Panc1 (cell line): ENCODE measurements at regions not wholly inside any gene's neighbourhood (a gene's known extent, or its start where the extent isn't known, plus 50 kb on each side); places are given as distances from the start of the nearest gene placed in this dataset.

Experiments
- ATAC-seq: fragments of 200-7000 bp; cut with Tn5 transposase; 2 replicates; pipeline ENCODE4 v1.9.1; 2020; ENCODE audit warnings: mild to moderate bottlenecking, moderate library complexity
- BruUV-seq: library from RNA; stranded (reverse); fragments of 400-500 nt; replicated peaks from 2 replicates; lab custom pipeline; 2021; lab: Mats Ljungman, UMichigan
- CTCF ChIA-PET: fragments of 300-600 bp; sonication (Branson Sonifier 250); formaldehyde crosslinking; loops from one replicate; lab custom pipeline; 2022; ENCODE audit warnings: antibody characterized with exemption; lab: Charles Lee
- POLR2A ChIA-PET: fragments of 300-600 bp; sonication (Branson Sonifier 250); formaldehyde crosslinking; loops from one replicate; lab custom pipeline; 2022; ENCODE audit warnings: antibody characterized with exemption; lab: Charles Lee
- DNase-seq: peaks from one replicate; pipeline ENCODE4 v3.0.0-alpha.2; 2010; ENCODE audit warnings: low read depth, low spot score
- H3K27ac ChIP-seq: 2 replicates; pipeline ENCODE4 v1.5.1; 2011; ENCODE audit warnings: mild to moderate bottlenecking, low read length, inconsistent platforms
- H3K27me3 ChIP-seq: fragments of 200-500 bp; sonication (Bioruptor generic); 2 replicates; pipeline ENCODE4 v1.6.0; 2014; ENCODE audit warnings: low read length, inconsistent platforms; ENCODE audit not compliant: control insufficient read depth, insufficient read depth
- H3K36me3 ChIP-seq: fragments of 200-500 bp; sonication (Bioruptor generic); 2 replicates; pipeline ENCODE4 v1.5.1; 2014; ENCODE audit warnings: inconsistent platforms, mild to moderate bottlenecking, low read length, moderate library complexity; ENCODE audit not compliant: control insufficient read depth, insufficient read depth
- H3K4me1 ChIP-seq: 2 replicates; pipeline ENCODE4 v1.5.1; 2011; ENCODE audit warnings: inconsistent platforms, mild to moderate bottlenecking, low read length, moderate library complexity; ENCODE audit not compliant: control insufficient read depth, insufficient read depth
- H3K4me3 ChIP-seq, 2 experiments: 2 replicates each; pipeline ENCODE4 v1.5.1; 2011 to 2012; ENCODE audit warnings: low read depth in 2 of 2, low read length in 2 of 2, mild to moderate bottlenecking in 2 of 2, inconsistent platforms in 1 of 2, moderate library complexity in 1 of 2
- H3K9me3 ChIP-seq: fragments of 200-500 bp; sonication (Bioruptor generic); 2 replicates; pipeline ENCODE4 v1.5.1; 2014; ENCODE audit warnings: low read depth, mild to moderate bottlenecking, inconsistent platforms, low read length, moderate library complexity; ENCODE audit not compliant: control insufficient read depth, insufficient read depth
- CTCF ChIP-seq: fragments of 450-650 bp; IDR thresholded peaks from 2 replicates; pipeline ENCODE4 v1.5.1; 2017; ENCODE audit warnings: mild to moderate bottlenecking
- POLR2AphosphoS5 ChIP-seq: IDR thresholded peaks from 2 replicates; pipeline ENCODE4 v1.6.1; 2012; ENCODE audit warnings: mild to moderate bottlenecking, low read depth, low read length, moderate library complexity
- REST ChIP-seq, 2 experiments: IDR thresholded peaks; 2 replicates each; pipeline ENCODE4 v1.6.1; 2011 to 2012; ENCODE audit warnings: low read depth in 2 of 2, control low read depth in 1 of 2, low read length in 1 of 2, mild to moderate bottlenecking in 1 of 2, moderate library complexity in 1 of 2; ENCODE audit not compliant: insufficient read depth in 1 of 2
- SIN3A ChIP-seq: IDR thresholded peaks from 2 replicates; pipeline ENCODE4 v1.6.1; 2012; ENCODE audit warnings: low read depth, mild to moderate bottlenecking, low read length, moderate library complexity, borderline replicate concordance; ENCODE audit not compliant: insufficient read depth
- TCF7L2 ChIP-seq: IDR thresholded peaks from 2 replicates; pipeline ENCODE4 v1.6.1; 2011; ENCODE audit warnings: mild to moderate bottlenecking, low read depth, low read length, inconsistent platforms
- in situ Hi-C: cut with HindIII; loops from 2 replicates; pipeline ENCODE4 v1.10.0; 2016; ENCODE audit warnings: low sequenced_read_pairs, low pct_unique_long_range_greater_than_20kb
- intact Hi-C: fragments of 100-400 bp; cut with micrococcal nuclease; formaldehyde crosslinking; loops from one replicate; pipeline ENCODE4 v1.10.0; 2022; ENCODE audit not compliant: unreplicated experiment

GRCh38 chr6:56766139-56766805 lies 123.6 kb upstream of the DST start:
- CTCF ChIA-PET, result no interaction called here
- ATAC-seq (no peak), DNase-seq (no peak)
- H3K9me3 ChIP-seq, result no peaks in the 10 kb centered on the region
- H3K27me3 ChIP-seq, result no peaks in the 10 kb centered on the region
- BruUV-seq, result no TSS peak
- no peaks in the 10 kb centered on the region for H3K36me3 ChIP-seq
- intact Hi-C loops, result no loop called here
- H3K4me1 ChIP-seq, result peaks cover 36% of the 10 kb centered on the region
- POLR2A ChIA-PET, result no interaction called here
- TF ChIP-seq POLR2AphosphoS5 (no peak), REST (IDR thresholded peaks at IDR 0.05; ENCODE audit: insufficient read depth in 1 of 2, low read depth in 2 of 2, low read length in 1 of 2) (no peak), TCF7L2 (no peak), SIN3A (no peak), CTCF (no peak)
- peak overlapping the region; percentile 8; the same call in 1 of the 2 replicates for H3K27ac ChIP-seq
- in situ Hi-C loops, result no loop called here
- no peak overlapping the region for H3K4me3 ChIP-seq

GRCh38 chr6:56765494-56765893 lies 122.8 kb upstream of the DST start:
- DNase-seq (no peak), ATAC-seq (no peak)
- peaks cover 40% of the 10 kb centered on the region for H3K4me1 ChIP-seq
- H3K36me3 ChIP-seq, result no peaks in the 10 kb centered on the region
- peak overlapping the region; percentile 8; the same call in 1 of the 2 replicates for H3K27ac ChIP-seq
- no peak overlapping the region for H3K4me3 ChIP-seq
- no peaks in the 10 kb centered on the region for H3K9me3 ChIP-seq
- TF ChIP-seq SIN3A (no peak), CTCF (no peak), REST (IDR thresholded peaks at IDR 0.05; ENCODE audit: insufficient read depth in 1 of 2, low read depth in 2 of 2, low read length in 1 of 2) (no peak), POLR2AphosphoS5 (no peak), TCF7L2 (no peak)
- in situ Hi-C loops, result no loop called here
- intact Hi-C loops, result no loop called here
- ChIA-PET CTCF (no interaction called here), POLR2A (no interaction called here)
- BruUV-seq, result no TSS peak
- no peaks in the 10 kb centered on the region for H3K27me3 ChIP-seq
